Activated CD8-positive, alpha-beta T cell treated with anti-CD3 and anti-CD28 coated beads for 36 hours (primary cell): ENCODE measurements at regions not wholly inside any gene's neighbourhood (a gene's known extent, or its start where the extent isn't known, plus 50 kb on each side); places are given as distances from the start of the nearest gene placed in this dataset.

Experiments
- ATAC-seq: fragments of 200-7000 bp; cut with Tn5 transposase; one replicate; pipeline ENCODE4 v1.10.0; 2021; ENCODE audit warnings: mild to moderate bottlenecking, moderate library complexity
- CTCF ChIA-PET: fragments of 350-600 bp; sonication (Branson Sonifier 250); formaldehyde crosslinking; loops from one replicate; lab custom pipeline; 2021; ENCODE audit warnings: antibody characterized with exemption; lab: Charles Lee
- POLR2A ChIA-PET: fragments of 350-600 bp; sonication (Branson Sonifier 250); formaldehyde crosslinking; loops from one replicate; lab custom pipeline; 2021; ENCODE audit warnings: antibody characterized with exemption; lab: Charles Lee
- DNase-seq: peaks from one replicate; pipeline ENCODE4 v3.0.0-alpha.2; 2020
- H3K27ac Mint-ChIP-seq: one replicate; pipeline ENCODE4 v1.8.0; 2021; ENCODE audit warnings: mild to moderate bottlenecking, mixed read lengths
- H3K27me3 Mint-ChIP-seq: one replicate; pipeline ENCODE4 v1.8.0; 2021; ENCODE audit warnings: mixed read lengths
- H3K36me3 Mint-ChIP-seq: one replicate; pipeline ENCODE4 v1.8.0; 2021; ENCODE audit warnings: low read depth, mixed read lengths
- H3K4me1 Mint-ChIP-seq: one replicate; pipeline ENCODE4 v1.8.0; 2021; ENCODE audit warnings: low read depth, mixed read lengths
- H3K4me3 Mint-ChIP-seq: one replicate; pipeline ENCODE4 v1.8.0; 2021; ENCODE audit warnings: mild to moderate bottlenecking, moderate library complexity, mixed read lengths
- H3K9me3 Mint-ChIP-seq: one replicate; pipeline ENCODE4 v1.8.0; 2021; ENCODE audit warnings: mixed read lengths
- intact Hi-C: fragments of 100-400 bp; cut with micrococcal nuclease; formaldehyde crosslinking; loops from one replicate; pipeline ENCODE4 v1.10.0; 2022
- TF ChIP-seq, protein P1 (sequence below): fragments of 200-600 bp; IDR thresholded peaks from one replicate; pipeline ENCODE4 v1.8.0; 2022; ENCODE audit warnings: antibody characterized with exemption, mild to moderate bottlenecking

DNA sequence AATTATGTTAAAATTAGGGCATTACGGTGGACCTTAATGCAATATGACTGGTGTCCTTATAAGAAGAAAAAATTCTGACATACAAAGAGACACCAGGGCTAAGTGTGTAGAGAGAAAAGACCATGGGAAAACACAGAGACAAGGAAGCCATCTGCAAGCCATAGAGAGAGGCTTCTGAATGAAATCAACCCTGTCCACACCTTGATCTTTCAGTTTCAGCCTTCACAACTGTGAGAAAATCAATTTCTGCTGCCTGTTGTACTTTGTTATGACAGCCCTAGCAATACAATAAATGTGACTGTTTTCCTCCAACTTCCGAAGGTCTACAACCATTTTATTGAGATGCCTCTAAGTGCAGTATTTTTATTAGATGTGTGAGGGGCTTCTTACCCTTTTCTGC lies 1407.2 kb downstream of the MRPL39 start:
- H3K27me3 Mint-ChIP-seq: no peaks in the 10 kb centered on the region
- no peak for ATAC-seq
- POLR2A ChIA-PET: no interaction called here
- H3K27ac Mint-ChIP-seq: no peak overlapping the region
- TF ChIP-seq, protein P1, sequence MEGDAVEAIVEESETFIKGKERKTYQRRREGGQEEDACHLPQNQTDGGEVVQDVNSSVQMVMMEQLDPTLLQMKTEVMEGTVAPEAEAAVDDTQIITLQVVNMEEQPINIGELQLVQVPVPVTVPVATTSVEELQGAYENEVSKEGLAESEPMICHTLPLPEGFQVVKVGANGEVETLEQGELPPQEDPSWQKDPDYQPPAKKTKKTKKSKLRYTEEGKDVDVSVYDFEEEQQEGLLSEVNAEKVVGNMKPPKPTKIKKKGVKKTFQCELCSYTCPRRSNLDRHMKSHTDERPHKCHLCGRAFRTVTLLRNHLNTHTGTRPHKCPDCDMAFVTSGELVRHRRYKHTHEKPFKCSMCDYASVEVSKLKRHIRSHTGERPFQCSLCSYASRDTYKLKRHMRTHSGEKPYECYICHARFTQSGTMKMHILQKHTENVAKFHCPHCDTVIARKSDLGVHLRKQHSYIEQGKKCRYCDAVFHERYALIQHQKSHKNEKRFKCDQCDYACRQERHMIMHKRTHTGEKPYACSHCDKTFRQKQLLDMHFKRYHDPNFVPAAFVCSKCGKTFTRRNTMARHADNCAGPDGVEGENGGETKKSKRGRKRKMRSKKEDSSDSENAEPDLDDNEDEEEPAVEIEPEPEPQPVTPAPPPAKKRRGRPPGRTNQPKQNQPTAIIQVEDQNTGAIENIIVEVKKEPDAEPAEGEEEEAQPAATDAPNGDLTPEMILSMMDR: no peak
- intact Hi-C loops: no loop called here
- H3K36me3 Mint-ChIP-seq: no peaks in the 10 kb centered on the region
- no peaks in the 10 kb centered on the region for H3K9me3 Mint-ChIP-seq
- H3K4me3 Mint-ChIP-seq: no peak overlapping the region
- CTCF ChIA-PET: no interaction called here
- H3K4me1 Mint-ChIP-seq: no peaks in the 10 kb centered on the region
- DNase-seq: no peak

DNA sequence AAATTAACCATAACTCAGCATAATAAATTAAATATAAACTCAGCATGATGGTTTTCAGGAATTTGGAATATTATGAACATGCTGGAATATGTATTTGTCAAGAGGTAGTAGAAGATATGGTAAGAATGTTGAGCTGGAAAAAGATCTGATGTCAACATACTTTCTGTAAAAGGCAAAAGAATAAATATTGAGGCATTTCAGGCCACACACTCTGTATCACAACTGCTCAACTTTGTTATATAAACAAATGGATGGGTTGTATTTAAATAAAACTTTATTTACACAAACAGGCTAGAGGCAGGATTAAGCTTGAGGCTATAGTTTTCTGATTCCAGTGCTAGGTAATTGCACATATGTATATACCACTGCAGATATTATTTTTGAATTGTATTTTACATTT lies 1409.4 kb downstream of the MRPL39 start:
- CTCF ChIA-PET: no interaction called here
- POLR2A ChIA-PET: no interaction called here
- TF ChIP-seq, protein P1: no peak
- Mint-ChIP-seq H3K4me1 (no peaks in the 10 kb centered on the region), H3K4me3 (no peak overlapping the region), H3K27me3 (no peaks in the 10 kb centered on the region), H3K9me3 (no peaks in the 10 kb centered on the region), H3K36me3 (no peaks in the 10 kb centered on the region), H3K27ac (no peak overlapping the region)
- DNase-seq: no peak
- ATAC-seq: no peak
- intact Hi-C loops: no loop called here

DNA sequence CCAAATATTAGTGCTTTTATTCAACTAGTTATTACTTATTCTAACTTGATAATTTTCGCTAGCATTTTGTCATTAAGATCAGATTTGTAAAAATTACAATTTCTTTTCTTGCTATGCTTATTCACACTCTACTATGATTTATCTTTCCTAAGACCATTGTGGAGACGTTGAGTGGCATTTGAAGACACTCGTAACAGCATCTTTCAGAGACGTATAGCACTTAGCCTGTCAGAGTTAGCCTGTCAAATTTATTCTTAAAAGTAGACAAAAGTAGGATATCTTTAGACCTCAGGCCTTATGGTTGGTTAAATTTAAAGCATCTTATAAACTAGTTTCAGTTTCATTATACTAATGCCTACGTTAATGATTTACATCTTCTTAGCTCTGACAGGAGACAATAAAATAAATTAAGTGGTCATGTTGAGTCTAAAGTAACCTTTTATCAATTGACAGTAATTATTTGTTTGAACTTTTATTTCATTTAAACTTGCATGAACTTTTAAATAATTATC lies 1410.1 kb downstream of the MRPL39 start:
- Mint-ChIP-seq H3K9me3 (no peaks in the 10 kb centered on the region), H3K4me1 (no peaks in the 10 kb centered on the region), H3K27ac (no peak overlapping the region), H3K4me3 (no peak overlapping the region), H3K27me3 (no peaks in the 10 kb centered on the region), H3K36me3 (no peaks in the 10 kb centered on the region)
- ChIA-PET CTCF (no interaction called here), POLR2A (no interaction called here)
- TF ChIP-seq, protein P1: no peak
- DNase-seq (no peak), ATAC-seq (no peak)
- intact Hi-C loops: no loop called here

DNA sequence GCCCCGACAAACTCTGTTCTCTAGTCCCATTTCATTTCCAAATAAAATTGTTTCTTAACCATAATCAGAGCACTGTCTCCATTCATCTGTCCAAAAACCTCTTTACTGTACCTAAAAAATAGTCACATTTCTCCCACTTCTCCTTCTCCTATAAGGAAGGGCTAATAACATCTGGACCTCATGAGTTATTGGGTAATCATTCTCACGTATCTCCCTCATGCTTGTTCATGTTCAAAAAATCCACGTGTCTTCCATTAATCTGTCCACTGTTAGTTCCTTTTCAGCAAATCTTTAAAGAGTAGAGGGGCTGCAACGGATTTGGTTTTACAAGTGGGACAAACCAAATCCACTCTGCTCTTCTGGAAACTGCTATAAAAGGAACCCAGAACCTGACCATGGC lies 1418.8 kb downstream of the MRPL39 start:
- intact Hi-C loops: no loop called here
- POLR2A ChIA-PET: no interaction called here
- Mint-ChIP-seq H3K36me3 (no peaks in the 10 kb centered on the region), H3K4me1 (no peaks in the 10 kb centered on the region), H3K4me3 (no peak overlapping the region), H3K27me3 (no peaks in the 10 kb centered on the region), H3K27ac (no peak overlapping the region), H3K9me3 (no peaks in the 10 kb centered on the region)
- CTCF ChIA-PET: no interaction called here
- ATAC-seq: no peak
- no peak for DNase-seq
- TF ChIP-seq, protein P1: no peak

DNA sequence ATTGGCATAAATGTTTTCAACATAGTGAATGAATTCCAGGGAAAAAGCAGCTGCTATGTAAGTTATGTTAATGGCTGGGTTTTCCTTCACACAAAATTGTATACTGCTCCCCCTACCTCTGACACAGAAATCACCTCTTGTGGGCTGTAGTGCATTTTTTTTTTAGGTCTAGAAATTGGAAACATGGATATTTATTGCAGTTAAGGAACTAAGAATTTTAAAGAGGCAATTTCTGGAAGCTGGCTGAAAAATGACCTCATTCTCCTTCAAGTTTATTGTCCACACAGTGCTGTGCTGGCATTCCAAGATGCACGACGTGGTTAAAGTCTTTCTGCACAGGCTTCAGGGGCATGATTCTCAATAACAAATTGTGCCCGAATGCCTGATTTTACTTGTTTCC lies 1424.2 kb downstream of the MRPL39 start:
- DNase-seq (no peak), ATAC-seq (no peak)
- intact Hi-C loops: no loop called here
- Mint-ChIP-seq H3K9me3 (peaks cover 11% of the 10 kb centered on the region), H3K27ac (no peak overlapping the region), H3K4me3 (no peak overlapping the region), H3K4me1 (no peaks in the 10 kb centered on the region), H3K36me3 (no peaks in the 10 kb centered on the region), H3K27me3 (no peaks in the 10 kb centered on the region)
- TF ChIP-seq, protein P1: no peak
- POLR2A ChIA-PET: no interaction called here
- CTCF ChIA-PET: no interaction called here
